Transverse colon (tissue), 4 donors: ENCODE measurements at regions not wholly inside any gene's neighbourhood (a gene's known extent, or its start where the extent isn't known, plus 50 kb on each side); places are given as distances from the start of the nearest gene placed in this dataset.

Experiments
- CTCF ChIP-seq, 5 experiments: fragments of 200-600 bp in 3 of 5; fragments of 450-650 bp in 2 of 5; sonication (generic) in 3 of 5; IDR thresholded peaks; 1 replicate in 2 of 5; 2 replicates in 3 of 5; pipeline ENCODE4 v1.5.1; 2016 to 2017; ENCODE audit warnings: antibody characterized with exemption in 5 of 5, inconsistent platforms in 3 of 5, mild to moderate bottlenecking in 2 of 5, moderate library complexity in 1 of 5
- EP300 ChIP-seq: sonication (generic); formaldehyde crosslinking; IDR thresholded peaks from one replicate; pipeline ENCODE4 v1.6.1; 2017; ENCODE audit warnings: antibody characterized with exemption, low read depth
- POLR2A ChIP-seq: fragments of 450-650 bp; IDR thresholded peaks from one replicate; pipeline ENCODE4 v1.6.1; 2016; ENCODE audit warnings: antibody characterized with exemption, mild to moderate bottlenecking, moderate library complexity
- POLR2AphosphoS5 ChIP-seq, 3 donors: sonication (generic); formaldehyde crosslinking; IDR thresholded peaks; one replicate each; pipeline ENCODE4 v1.6.1; 2016; ENCODE audit warnings: antibody characterized with exemption in 3 of 3

- TF ChIP-seq CTCF (IDR thresholded peaks at IDR 0.05) (no peak), POLR2AphosphoS5 (IDR thresholded peaks at IDR 0.05) (no peak), POLR2A (no peak), EP300 (no peak)
Measured at GRCh38 chr15:97456521-97457202, 503.8 kb upstream of the ARRDC4 start.
